Sigmoid colon (tissue), 6 donors: ENCODE measurements at regions not wholly inside any gene's neighbourhood (a gene's known extent, or its start where the extent isn't known, plus 50 kb on each side); places are given as distances from the start of the nearest gene placed in this dataset.

Experiments
- DNase-seq: peaks from one replicate; pipeline ENCODE4 v3.0.0-alpha.2; 2019
- H3K27ac ChIP-seq, 4 donors: fragments of 200-600 bp; sonication (generic); one replicate each; pipeline ENCODE4 v1.5.1; 2016 to 2019; ENCODE audit warnings: mild to moderate bottlenecking in 1 of 4
- H3K27me3 ChIP-seq, 3 donors: fragments of 200-600 bp; sonication (generic); one replicate each; pipeline ENCODE4 v1.5.1; 2019; ENCODE audit warnings: mild to moderate bottlenecking in 1 of 3
- H3K36me3 ChIP-seq, 4 donors: fragments of 200-600 bp; sonication (generic); one replicate each; pipeline ENCODE4 v1.5.1; 2016 to 2019
- H3K4me1 ChIP-seq, 4 donors: fragments of 200-600 bp; sonication (generic); one replicate each; pipeline ENCODE4 v1.5.1; 2017 to 2019
- H3K4me3 ChIP-seq, 4 donors: fragments of 200-600 bp; sonication (generic); one replicate each; pipeline ENCODE4 v1.5.1; 2017 to 2019; ENCODE audit warnings: mild to moderate bottlenecking in 2 of 4, moderate library complexity in 1 of 4
- H3K9me3 ChIP-seq, 4 donors: fragments of 200-600 bp in 3 of 4; sonication (generic) in 3 of 4; one replicate each; pipeline versions ENCODE4 v1.5.1 to v1.6.1; 2013 to 2019
- EP300 ChIP-seq, 4 donors: sonication (generic); formaldehyde crosslinking; IDR thresholded peaks; one replicate each; pipeline ENCODE4 v1.6.1; 2017; ENCODE audit warnings: antibody characterized with exemption in 4 of 4
- POLR2A ChIP-seq, 2 donors: fragments of 450-650 bp; IDR thresholded peaks; one replicate each; pipeline ENCODE4 v1.6.1; 2016; ENCODE audit warnings: antibody characterized with exemption in 2 of 2, mild to moderate bottlenecking in 2 of 2, moderate library complexity in 2 of 2
- POLR2AphosphoS5 ChIP-seq, 4 donors: sonication (generic); formaldehyde crosslinking; IDR thresholded peaks; one replicate each; pipeline ENCODE4 v1.6.1; 2017; ENCODE audit warnings: antibody characterized with exemption in 4 of 4
- WGBS, 2 donors: extraction: QIAGEN DNeasy Blood & Tissue Kit; methylation state at CpG; one replicate each; pipeline ENCODE4 v1.1.7; 2013; 5-methylcytosine and 5-hydroxymethylcytosine counted together
- intact Hi-C: fragments of 100-400 bp; cut with DNase I; formaldehyde crosslinking; loops from one replicate; pipeline ENCODE4 v1.15.1; 2023
- TF ChIP-seq, protein P1 (sequence below), 4 experiments: fragments of 450-650 bp in 3 of 4; fragments of 200-600 bp in 1 of 4; IDR thresholded peaks; one replicate each; pipeline ENCODE4 v1.5.1; 2016 to 2019; ENCODE audit warnings: antibody characterized with exemption in 4 of 4, mild to moderate bottlenecking in 3 of 4, moderate library complexity in 2 of 4
- donor health status: healthy with polysubstance abuse.
- donor health status: healthy.

DNA sequence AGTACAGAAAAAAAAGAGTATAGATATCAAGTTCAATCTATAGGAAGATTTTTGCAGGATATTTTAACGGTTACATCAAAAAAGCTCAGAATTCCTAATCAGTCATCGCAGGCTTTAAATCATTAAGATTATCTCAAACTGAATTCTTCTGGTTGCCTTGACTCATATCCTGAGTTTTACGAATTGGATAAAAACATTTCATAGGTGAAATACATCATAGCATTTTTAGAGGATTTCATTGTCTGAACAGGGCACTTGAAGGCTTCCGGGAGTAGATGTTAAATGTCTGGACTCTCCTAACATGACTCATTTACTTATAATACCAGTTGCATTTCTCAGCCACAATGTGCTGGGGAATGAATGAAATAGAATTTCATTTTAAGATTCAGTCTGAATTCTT, 2216.6 kb upstream of the RAG2 start:
- WGBS, 2 donors, result 91 to 92% methylated on average over 4 of the region's 4 CpGs
- Histone ChIP-seq H3K27ac (no peak overlapping the region), H3K4me3 (no peak overlapping the region), H3K27me3 (no peaks in the 10 kb centered on the region), H3K36me3 (no peaks in the 10 kb centered on the region), H3K9me3 (no peaks in the 10 kb centered on the region), H3K4me1 (no peaks in the 10 kb centered on the region)
- no peak for TF ChIP-seq EP300 (IDR thresholded peaks at IDR 0.05)
- no peak for TF ChIP-seq POLR2A (IDR thresholded peaks at IDR 0.05)
- TF ChIP-seq, protein P1, sequence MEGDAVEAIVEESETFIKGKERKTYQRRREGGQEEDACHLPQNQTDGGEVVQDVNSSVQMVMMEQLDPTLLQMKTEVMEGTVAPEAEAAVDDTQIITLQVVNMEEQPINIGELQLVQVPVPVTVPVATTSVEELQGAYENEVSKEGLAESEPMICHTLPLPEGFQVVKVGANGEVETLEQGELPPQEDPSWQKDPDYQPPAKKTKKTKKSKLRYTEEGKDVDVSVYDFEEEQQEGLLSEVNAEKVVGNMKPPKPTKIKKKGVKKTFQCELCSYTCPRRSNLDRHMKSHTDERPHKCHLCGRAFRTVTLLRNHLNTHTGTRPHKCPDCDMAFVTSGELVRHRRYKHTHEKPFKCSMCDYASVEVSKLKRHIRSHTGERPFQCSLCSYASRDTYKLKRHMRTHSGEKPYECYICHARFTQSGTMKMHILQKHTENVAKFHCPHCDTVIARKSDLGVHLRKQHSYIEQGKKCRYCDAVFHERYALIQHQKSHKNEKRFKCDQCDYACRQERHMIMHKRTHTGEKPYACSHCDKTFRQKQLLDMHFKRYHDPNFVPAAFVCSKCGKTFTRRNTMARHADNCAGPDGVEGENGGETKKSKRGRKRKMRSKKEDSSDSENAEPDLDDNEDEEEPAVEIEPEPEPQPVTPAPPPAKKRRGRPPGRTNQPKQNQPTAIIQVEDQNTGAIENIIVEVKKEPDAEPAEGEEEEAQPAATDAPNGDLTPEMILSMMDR (IDR thresholded peaks at IDR 0.05), result no peak
- no peak for TF ChIP-seq POLR2AphosphoS5 (IDR thresholded peaks at IDR 0.05)
- intact Hi-C loops, result no loop called here
- DNase-seq, result no peak

DNA sequence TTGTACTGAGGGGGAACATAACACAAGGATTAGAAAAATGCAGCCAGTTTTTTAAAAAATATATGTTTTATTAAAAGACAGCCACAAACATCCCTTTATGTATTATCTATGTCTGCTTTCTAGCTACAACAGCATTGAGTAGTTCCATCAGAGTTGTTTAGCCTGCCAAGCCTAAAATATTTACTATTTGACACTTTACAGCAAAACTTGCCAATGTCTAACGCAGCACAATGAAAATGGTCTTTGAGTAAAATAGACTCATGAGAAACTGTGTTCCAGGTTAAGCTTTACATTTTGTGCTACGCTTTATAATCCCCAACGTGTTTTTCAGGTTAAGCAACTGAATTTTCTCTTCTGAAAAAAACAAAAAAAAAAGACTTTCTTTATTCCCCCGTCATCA, 2211.5 kb upstream of the RAG2 start:
- intact Hi-C loops, result no loop called here
- TF ChIP-seq POLR2AphosphoS5 (IDR thresholded peaks at IDR 0.05) (no peak), EP300 (IDR thresholded peaks at IDR 0.05) (no peak), POLR2A (IDR thresholded peaks at IDR 0.05) (no peak)
- TF ChIP-seq, protein P1 (IDR thresholded peaks at IDR 0.05), result no peak
- no peaks in the 10 kb centered on the region for H3K36me3 ChIP-seq
- no peaks in the 10 kb centered on the region for H3K9me3 ChIP-seq
- H3K27ac ChIP-seq, result no peak overlapping the region
- 72 to 75% methylated on average over 4 of the region's 4 CpGs for WGBS, 2 donors
- DNase-seq, result no peak
- H3K4me3 ChIP-seq, result no peak overlapping the region
- no peaks in the 10 kb centered on the region for H3K27me3 ChIP-seq
- no peaks in the 10 kb centered on the region for H3K4me1 ChIP-seq

DNA sequence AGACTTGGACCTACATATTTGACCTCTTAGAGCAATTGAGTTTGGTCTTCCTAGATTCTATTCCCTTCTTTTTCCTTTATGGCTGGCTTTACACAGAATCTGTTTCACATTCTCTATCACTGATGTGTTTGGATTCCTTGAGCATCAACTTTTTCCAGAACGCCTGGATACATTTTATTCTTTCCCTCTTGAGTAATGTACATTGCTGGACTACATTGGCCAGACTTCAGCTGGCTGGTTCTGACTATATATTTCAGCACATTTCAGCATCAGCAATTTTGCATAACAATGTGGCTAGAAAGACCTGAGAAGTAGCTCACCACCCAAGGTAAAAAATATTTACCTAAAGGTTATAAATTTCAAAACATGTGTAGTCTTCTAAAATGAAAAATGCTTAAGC, 2198.2 kb upstream of the RAG2 start:
- no peak for TF ChIP-seq POLR2AphosphoS5 (IDR thresholded peaks at IDR 0.05)
- TF ChIP-seq, protein P1 (IDR thresholded peaks at IDR 0.05), result no peak
- TF ChIP-seq POLR2A (IDR thresholded peaks at IDR 0.05), result no peak
- TF ChIP-seq EP300 (IDR thresholded peaks at IDR 0.05), result no peak
- Histone ChIP-seq H3K4me3 (no peak overlapping the region), H3K36me3 (no peaks in the 10 kb centered on the region), H3K27ac (no peak overlapping the region), H3K9me3 (no peaks in the 10 kb centered on the region), H3K4me1 (no peaks in the 10 kb centered on the region), H3K27me3 (no peaks in the 10 kb centered on the region)
- DNase-seq, result no peak
- intact Hi-C loops, result no loop called here
- 78 to 90% methylated on average over 1 of the region's 1 CpG for WGBS, 2 donors

DNA sequence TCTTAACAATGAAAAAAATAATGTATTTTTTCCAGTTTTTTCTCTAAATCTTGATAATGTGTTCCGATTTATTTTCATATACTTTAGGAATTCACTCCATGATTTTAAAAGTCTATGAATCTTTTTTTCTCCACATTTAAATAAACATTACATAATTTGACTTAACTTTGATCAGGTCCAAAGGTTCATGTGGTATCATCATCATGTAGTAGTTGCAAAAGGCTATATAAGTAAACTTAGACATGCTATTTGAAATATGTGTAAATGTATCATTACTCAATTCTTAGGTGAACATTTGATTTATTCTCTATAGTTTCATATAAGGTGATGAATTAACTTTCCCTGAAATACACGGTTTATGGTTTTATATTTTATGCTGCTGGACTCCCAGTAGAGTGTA, 2197.0 kb upstream of the RAG2 start:
- Histone ChIP-seq H3K27me3 (no peaks in the 10 kb centered on the region), H3K4me3 (no peak overlapping the region), H3K36me3 (no peaks in the 10 kb centered on the region), H3K9me3 (no peaks in the 10 kb centered on the region), H3K4me1 (no peaks in the 10 kb centered on the region), H3K27ac (no peak overlapping the region)
- WGBS, 2 donors, result 34 to 79% methylated on average over 2 of the region's 2 CpGs
- TF ChIP-seq POLR2A (IDR thresholded peaks at IDR 0.05), result no peak
- TF ChIP-seq POLR2AphosphoS5 (IDR thresholded peaks at IDR 0.05), result no peak
- no peak for DNase-seq
- intact Hi-C loops, result no loop called here

DNA sequence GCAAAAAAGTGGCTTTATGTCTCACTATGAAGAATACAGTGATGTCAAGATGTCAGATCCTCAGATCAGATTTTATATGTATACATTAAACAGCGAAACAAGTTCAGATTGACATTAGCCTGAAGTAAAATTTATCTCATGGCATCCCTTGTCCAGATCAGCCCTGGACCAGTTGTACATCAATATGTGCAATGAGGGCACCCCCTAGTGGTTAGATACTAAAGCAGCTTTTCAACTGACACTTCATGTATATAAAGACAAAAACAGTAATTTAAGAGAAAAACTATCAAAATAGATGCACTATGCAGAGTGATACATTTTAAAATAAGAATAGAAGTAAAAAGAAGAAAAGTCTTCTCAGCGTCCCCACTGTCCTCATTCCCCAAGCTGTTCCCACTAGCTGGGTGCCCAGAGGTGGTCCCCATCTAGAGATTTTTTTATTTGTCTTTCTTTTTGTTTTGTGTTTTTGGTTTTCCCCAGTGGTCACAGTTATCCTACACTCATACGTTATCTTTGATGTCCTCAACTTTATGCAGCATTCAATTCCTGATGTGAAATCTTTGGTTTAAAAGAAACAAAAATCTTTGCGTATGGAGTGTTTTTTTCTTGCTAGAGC, 2193.4 kb upstream of the RAG2 start:
- H3K36me3 ChIP-seq, result no peaks in the 10 kb centered on the region
- H3K4me1 ChIP-seq, result no peaks in the 10 kb centered on the region
- no peak overlapping the region for H3K27ac ChIP-seq
- TF ChIP-seq EP300 (IDR thresholded peaks at IDR 0.05) (no peak), POLR2A (IDR thresholded peaks at IDR 0.05) (no peak)
- TF ChIP-seq, protein P1 (IDR thresholded peaks at IDR 0.05), result peak in 3 of 4 experiments; percentile 25 to 65 (median 54)
- intact Hi-C loops, result no loop called here
- no peak overlapping the region for H3K4me3 ChIP-seq
- no peaks in the 10 kb centered on the region for H3K27me3 ChIP-seq
- WGBS, 2 donors, result 32 to 42% methylated on average over 4 of the region's 4 CpGs
- no peak for DNase-seq
- no peaks in the 10 kb centered on the region for H3K9me3 ChIP-seq
